Stimulated activated CD8-positive, alpha-beta memory T cell treated with anti-CD3 and anti-CD28 coated beads, Interleukin-12 subunit alpha, Interleukin-12 subunit beta, amount 100 ng/mL, for 1 hour (primary cell): ENCODE measurements at regions not wholly inside any gene's neighbourhood (a gene's known extent, or its start where the extent isn't known, plus 50 kb on each side); places are given as distances from the start of the nearest gene placed in this dataset.

Experiments
- DNase-seq: peaks from one replicate; pipeline ENCODE4 v3.0.0-alpha.2; 2020; ENCODE audit warnings: low read depth

GRCh38 chr6:104064876-104065275 lies 794.8 kb downstream of the HACE1 start:
- DNase-seq = no peak

GRCh38 chr6:104050455-104050854 lies 809.3 kb downstream of the HACE1 start:
- DNase-seq = no peak

GRCh38 chr6:104046426-104046825 lies 813.3 kb downstream of the HACE1 start:
- DNase-seq = no peak

- DNase-seq = no peak
Observed at GRCh38 chr6:104031346-104031745, 828.4 kb downstream of the HACE1 start.

GRCh38 chr6:104022126-104022525 lies 837.6 kb downstream of the HACE1 start:
- DNase-seq = no peak

- no peak for DNase-seq
Observed at GRCh38 chr6:104019075-104019753, 840.5 kb downstream of the HACE1 start.

- no peak for DNase-seq
Observed at GRCh38 chr6:104017410-104018381, 842.0 kb downstream of the HACE1 start.

- no peak for DNase-seq
Observed at GRCh38 chr6:104014163-104014959, 845.4 kb downstream of the HACE1 start.

- DNase-seq = no peak
Observed at GRCh38 chr6:104013312-104013971, 846.3 kb downstream of the HACE1 start.

- DNase-seq = no peak
Observed at GRCh38 chr6:104010897-104011296, 848.8 kb downstream of the HACE1 start.

- DNase-seq = no peak
Observed at GRCh38 chr6:104003803-104004516, 855.8 kb downstream of the HACE1 start.

GRCh38 chr6:103995571-103995970 lies 864.1 kb downstream of the HACE1 start:
- DNase-seq = no peak

GRCh38 chr6:103983860-103984259 lies 875.9 kb downstream of the HACE1 start:
- DNase-seq = no peak

GRCh38 chr6:103983011-103983410 lies 876.7 kb downstream of the HACE1 start:
- DNase-seq = no peak

- no peak for DNase-seq
Observed at GRCh38 chr6:103982574-103982973, 877.1 kb downstream of the HACE1 start.

GRCh38 chr6:103979308-103979707 lies 880.4 kb downstream of the HACE1 start:
- DNase-seq = no peak

GRCh38 chr6:103937389-103937788 lies 922.3 kb downstream of the HACE1 start:
- no peak for DNase-seq

- no peak for DNase-seq
Observed at GRCh38 chr6:103925317-103925716, 934.4 kb downstream of the HACE1 start.

- no peak for DNase-seq
Observed at GRCh38 chr6:103910018-103910417, 949.7 kb downstream of the HACE1 start.

GRCh38 chr6:103908898-103909297 lies 950.8 kb downstream of the HACE1 start:
- DNase-seq = no peak

- no peak for DNase-seq
Observed at GRCh38 chr6:103895136-103895535, 964.6 kb downstream of the HACE1 start.
